Liver (tissue), 8 donors: ENCODE measurements at regions not wholly inside any gene's neighbourhood (a gene's known extent, or its start where the extent isn't known, plus 50 kb on each side); places are given as distances from the start of the nearest gene placed in this dataset.

Source experiments
- DNase-seq: peaks from one replicate; pipeline ENCODE4 v3.0.0-alpha.2; 2017; ENCODE audit warnings: low spot score
- H3K27ac ChIP-seq, 2 donors: one replicate each; pipeline ENCODE4 v1.7.0; 2013; ENCODE audit warnings: inconsistent platforms in 2 of 2, low read length in 2 of 2, control low read depth in 1 of 2, low read depth in 1 of 2, mild to moderate bottlenecking in 1 of 2
- H3K27me3 ChIP-seq, 4 donors: one replicate each; pipeline versions ENCODE4 v1.6.1 to v1.7.0; 2013; ENCODE audit warnings: low read length in 3 of 4, inconsistent platforms in 1 of 4, mild to moderate bottlenecking in 1 of 4, moderate library complexity in 1 of 4; ENCODE audit not compliant: control insufficient read depth in 4 of 4, insufficient read depth in 4 of 4
- H3K36me3 ChIP-seq, 4 donors: one replicate each; pipeline versions ENCODE4 v1.6.1 to v1.7.0; 2013; ENCODE audit warnings: low read length in 3 of 4, mild to moderate bottlenecking in 3 of 4, low read depth in 1 of 4, moderate library complexity in 1 of 4; ENCODE audit not compliant: control insufficient read depth in 4 of 4, insufficient read depth in 3 of 4
- H3K4me1 ChIP-seq, 4 donors: one replicate each; pipeline versions ENCODE4 v1.6.1 to v1.7.0; 2013; ENCODE audit warnings: low read length in 3 of 4, mild to moderate bottlenecking in 3 of 4, moderate library complexity in 1 of 4; ENCODE audit not compliant: control insufficient read depth in 4 of 4, insufficient read depth in 4 of 4
- H3K4me3 ChIP-seq, 3 donors: one replicate each; pipeline versions ENCODE4 v1.6.1 to v1.7.0; 2013; ENCODE audit warnings: low read length in 3 of 3, control low read depth in 1 of 3, low read depth in 1 of 3, mild to moderate bottlenecking in 1 of 3
- H3K9ac ChIP-seq, 2 donors: one replicate each; pipeline ENCODE4 v1.7.0; 2013; ENCODE audit warnings: low read length in 2 of 2, mild to moderate bottlenecking in 2 of 2, moderate library complexity in 2 of 2, control low read depth in 1 of 2, low read depth in 1 of 2
- H3K9me3 ChIP-seq, 4 donors: one replicate each; pipeline versions ENCODE4 v1.6.1 to v1.7.0; 2013; ENCODE audit warnings: low read length in 3 of 4; ENCODE audit not compliant: control insufficient read depth in 4 of 4
- ATF3 ChIP-seq: IDR thresholded peaks from 2 replicates; pipeline ENCODE4 v1.6.1; 2016; ENCODE audit warnings: antibody characterized with exemption
- CTCF ChIP-seq: fragments of 150-350 bp; IDR thresholded peaks from 2 replicates; pipeline ENCODE4 v1.5.1; 2017; ENCODE audit warnings: improper control_type of control experiment, low read depth, low read length; ENCODE audit not compliant: missing input control
- EGR1 ChIP-seq, 2 donors: IDR thresholded peaks; 2 replicates each; pipeline ENCODE4 v1.6.1; 2016 to 2018; ENCODE audit warnings: antibody characterized with exemption in 2 of 2, low read depth in 2 of 2
- FOXA1 ChIP-seq: IDR thresholded peaks from 2 replicates; pipeline ENCODE4 v1.6.1; 2016; ENCODE audit warnings: antibody characterized with exemption
- FOXA2 ChIP-seq: IDR thresholded peaks from 2 replicates; pipeline ENCODE4 v1.6.1; 2016; ENCODE audit warnings: antibody characterized with exemption
- GABPA ChIP-seq, 2 donors: IDR thresholded peaks in 1 of 2; conservative IDR thresholded peaks in 1 of 2; 2 replicates each; pipeline ENCODE4 v1.6.1; 2016; ENCODE audit warnings: antibody characterized with exemption in 2 of 2, mild to moderate bottlenecking in 1 of 2, moderate library complexity in 1 of 2
- HNF4A ChIP-seq, 2 donors: conservative IDR thresholded peaks; 2 replicates each; pipeline ENCODE4 v1.6.1; 2016; ENCODE audit warnings: antibody characterized with exemption in 2 of 2, mild to moderate bottlenecking in 2 of 2
- HNF4G ChIP-seq: IDR thresholded peaks from 2 replicates; pipeline ENCODE4 v1.6.1; 2016; ENCODE audit warnings: antibody characterized with exemption
- JUND ChIP-seq, 2 donors: IDR thresholded peaks; 2 replicates each; pipeline ENCODE4 v1.6.1; 2016; ENCODE audit warnings: antibody characterized with exemption in 2 of 2
- MAX ChIP-seq: IDR thresholded peaks from 2 replicates; pipeline ENCODE4 v1.6.1; 2016; ENCODE audit warnings: antibody characterized with exemption
- NR2F2 ChIP-seq: IDR thresholded peaks from 2 replicates; pipeline ENCODE4 v1.6.1; 2016; ENCODE audit warnings: antibody characterized with exemption
- RAD21 ChIP-seq, 2 donors: IDR thresholded peaks; 2 replicates each; pipeline ENCODE4 v1.6.1; 2016; ENCODE audit warnings: antibody characterized with exemption in 2 of 2, mild to moderate bottlenecking in 2 of 2
- REST ChIP-seq: IDR thresholded peaks from 2 replicates; pipeline ENCODE4 v1.6.1; 2016; ENCODE audit warnings: antibody characterized with exemption, mild to moderate bottlenecking
- RXRA ChIP-seq, 2 donors: IDR thresholded peaks; 2 replicates each; pipeline ENCODE4 v1.6.1; 2017 to 2018; ENCODE audit warnings: antibody characterized with exemption in 2 of 2, mild to moderate bottlenecking in 1 of 2
- SP1 ChIP-seq: IDR thresholded peaks from 2 replicates; pipeline ENCODE4 v1.6.1; 2018; ENCODE audit warnings: antibody characterized with exemption, mild to moderate bottlenecking
- TAF1 ChIP-seq: conservative IDR thresholded peaks from 2 replicates; pipeline ENCODE4 v1.6.1; 2016; ENCODE audit warnings: antibody characterized with exemption, mild to moderate bottlenecking
- YY1 ChIP-seq: IDR thresholded peaks from 2 replicates; pipeline ENCODE4 v1.6.1; 2016; ENCODE audit warnings: antibody characterized with exemption, mild to moderate bottlenecking
- ZBTB33 ChIP-seq: IDR thresholded peaks from 2 replicates; pipeline ENCODE4 v1.6.1; 2016; ENCODE audit warnings: antibody characterized with exemption
- WGBS: extraction: QIAGEN DNeasy Blood & Tissue Kit; methylation state at CpG from one replicate; pipeline ENCODE4 v1.1.7; 2013; 5-methylcytosine and 5-hydroxymethylcytosine counted together
- donor health status: healthy.
- donor health status: healthy.
- donor health status: healthy.
- donor health status: healthy.
- donor health status: healthy.

- H3K27me3 ChIP-seq, result no peaks in the 10 kb centered on the region
- no peaks in the 10 kb centered on the region for H3K4me1 ChIP-seq
- no peak overlapping the region for H3K4me3 ChIP-seq
- no peak overlapping the region for H3K27ac ChIP-seq
- no peak for TF ChIP-seq MAX
- TF ChIP-seq YY1, result no peak
- TF ChIP-seq NR2F2, result no peak
- TF ChIP-seq TAF1, result no peak
- no peak for TF ChIP-seq HNF4G
- no peak for TF ChIP-seq RXRA (IDR thresholded peaks at IDR 0.05)
- TF ChIP-seq EGR1 (IDR thresholded peaks at IDR 0.05; ENCODE audit: low read depth in 2 of 2), result no peak
- no peak for TF ChIP-seq REST
- TF ChIP-seq FOXA2, result no peak
- TF ChIP-seq GABPA (IDR thresholded peaks at IDR 0.05 in 1 of 2, conservative IDR thresholded peaks at IDR 0.05 in 1 of 2), result no peak
- TF ChIP-seq FOXA1, result no peak
- TF ChIP-seq ZBTB33, result no peak
- no peak for TF ChIP-seq JUND (IDR thresholded peaks at IDR 0.05)
- TF ChIP-seq RAD21 (IDR thresholded peaks at IDR 0.05), result no peak
- no peak for TF ChIP-seq ATF3
- TF ChIP-seq HNF4A (conservative IDR thresholded peaks at IDR 0.05), result no peak
- TF ChIP-seq SP1, result no peak
- no peak for TF ChIP-seq CTCF
- H3K36me3 ChIP-seq, result no peaks in the 10 kb centered on the region
- no peak overlapping the region for H3K9ac ChIP-seq
- DNase-seq, result no peak
- WGBS, result 45% methylated on average over 8 of the region's 8 CpGs
- H3K9me3 ChIP-seq, result no peaks in the 10 kb centered on the region
Observed at GRCh38 chr12:127711108-127711507, 555.9 kb upstream of the TMEM132C start.
